GM21515 (cell line): ENCODE measurements at regions not wholly inside any gene's neighbourhood (a gene's known extent, or its start where the extent isn't known, plus 50 kb on each side); places are given as distances from the start of the nearest gene placed in this dataset.
"Not testable (repeated sequence)": the region's sequence is repeated elsewhere in the genome, so short reads cannot be mapped to it uniquely, and the experiment has no call there.

Experiments used
- ATAC-seq: cut with Tn5 transposase; IDR thresholded peaks from one replicate; pipeline ENCODE4 v1.9.1; 2021; ENCODE audit not compliant: unreplicated experiment

GRCh38 chr9:63912451-63912850, 1372.6 kb downstream of the FOXD4L5 start:
- not testable (repeated sequence) for ATAC-seq

- ATAC-seq = not testable (repeated sequence)
Observed at GRCh38 chr9:63909076-63909475, 1375.9 kb downstream of the FOXD4L5 start.

GRCh38 chr9:63899637-63900190, 1385.3 kb downstream of the FOXD4L5 start:
- not testable (repeated sequence) for ATAC-seq

GRCh38 chr9:63881386-63881785, 1403.6 kb downstream of the FOXD4L5 start:
- not testable (repeated sequence) for ATAC-seq

- ATAC-seq = not testable (repeated sequence)
Observed at GRCh38 chr9:63876380-63876779, 1408.6 kb downstream of the FOXD4L5 start.

GRCh38 chr9:63859475-63860215, 1425.4 kb downstream of the FOXD4L5 start:
- no peak for ATAC-seq

- not testable (repeated sequence) for ATAC-seq
Observed at GRCh38 chr9:63859090-63859474, 1425.9 kb downstream of the FOXD4L5 start.

- not testable (repeated sequence) for ATAC-seq
Observed at GRCh38 chr9:63853140-63853751, 1431.8 kb downstream of the FOXD4L5 start.

- not testable (repeated sequence) for ATAC-seq
Observed at GRCh38 chr9:63824804-63825203, 1460.2 kb downstream of the FOXD4L5 start.

- ATAC-seq = peak; percentile 38
Observed at GRCh38 chr9:63823375-63824201, 1461.4 kb downstream of the FOXD4L5 start.

GRCh38 chr9:63822615-63823374, 1462.2 kb downstream of the FOXD4L5 start:
- not testable (repeated sequence) for ATAC-seq

- not testable (repeated sequence) for ATAC-seq
Observed at GRCh38 chr9:63821293-63821692, 1463.7 kb downstream of the FOXD4L5 start.

- not testable (repeated sequence) for ATAC-seq
Observed at GRCh38 chr9:63820882-63821281, 1464.1 kb downstream of the FOXD4L5 start.

- ATAC-seq = not testable (repeated sequence)
Observed at GRCh38 chr9:63820383-63820782, 1464.6 kb downstream of the FOXD4L5 start.

- peak; percentile 58 for ATAC-seq
Observed at GRCh38 chr9:63817622-63818518, 1467.1 kb downstream of the FOXD4L5 start.

GRCh38 chr9:63816751-63817621, 1468.0 kb downstream of the FOXD4L5 start:
- ATAC-seq = peak; percentile 76

GRCh38 chr9:63814970-63815669, 1469.9 kb downstream of the FOXD4L5 start:
- ATAC-seq = not testable (repeated sequence)
